ENCODE measurements at regions not wholly inside any gene's neighbourhood (a gene's known extent, or its start where the extent isn't known, plus 50 kb on each side); places are given as distances from the start of the nearest gene placed in this dataset.

- no peak for DNase-seq (ENCODE audit: low read depth)
These were observed 113.8 kb upstream of the ARMC2 start for GRCh38 chr6:108734271-108734922.

GRCh38 chr6:108735310-108736001, 112.8 kb upstream of the ARMC2 start:
- DNase-seq (ENCODE audit: low read depth) = no peak

GRCh38 chr6:108736002-108736361, 112.2 kb upstream of the ARMC2 start:
- no peak for DNase-seq (ENCODE audit: low read depth)

GRCh38 chr6:108736832-108737231, 111.4 kb upstream of the ARMC2 start:
- DNase-seq (ENCODE audit: low read depth) = no peak

- DNase-seq (ENCODE audit: low read depth) = no peak
These were observed 110.4 kb upstream of the ARMC2 start for GRCh38 chr6:108737594-108738546.

GRCh38 chr6:108738684-108739416, 109.4 kb upstream of the ARMC2 start:
- DNase-seq (ENCODE audit: low read depth) = no peak

- no peak for DNase-seq (ENCODE audit: low read depth)
These were observed 108.5 kb upstream of the ARMC2 start for GRCh38 chr6:108739496-108740330.

GRCh38 chr6:108741331-108741989, 106.8 kb upstream of the ARMC2 start:
- no peak for DNase-seq (ENCODE audit: low read depth)

GRCh38 chr6:108742041-108742440, 106.2 kb upstream of the ARMC2 start:
- DNase-seq (ENCODE audit: low read depth) = no peak

- DNase-seq (ENCODE audit: low read depth) = no peak
These were observed 103.8 kb upstream of the ARMC2 start for GRCh38 chr6:108744244-108744972.

GRCh38 chr6:108744996-108745395, 103.2 kb upstream of the ARMC2 start:
- no peak for DNase-seq (ENCODE audit: low read depth)

GRCh38 chr6:108745664-108746336, 102.4 kb upstream of the ARMC2 start:
- DNase-seq (ENCODE audit: low read depth) = no peak

- DNase-seq (ENCODE audit: low read depth) = no peak
These were observed 101.9 kb upstream of the ARMC2 start for GRCh38 chr6:108746366-108746765.

- DNase-seq (ENCODE audit: low read depth) = no peak
These were observed 101.2 kb upstream of the ARMC2 start for GRCh38 chr6:108746836-108747575.

GRCh38 chr6:108748055-108748454, 100.2 kb upstream of the ARMC2 start:
- no peak for DNase-seq (ENCODE audit: low read depth)

- DNase-seq (ENCODE audit: low read depth) = no peak
These were observed 99.3 kb upstream of the ARMC2 start for GRCh38 chr6:108748959-108749358.

- no peak for DNase-seq (ENCODE audit: low read depth)
These were observed 97.4 kb upstream of the ARMC2 start for GRCh38 chr6:108750801-108751200.

- no peak for DNase-seq (ENCODE audit: low read depth)
These were observed 96.9 kb upstream of the ARMC2 start for GRCh38 chr6:108751282-108751681.

Measured in stimulated activated CD8-positive, alpha-beta memory T cell treated with anti-CD3 and anti-CD28 coated beads, Interleukin-12 subunit alpha, Interleukin-12 subunit beta, amount 100 ng/mL, for 1 hour (primary cell).